CD4-positive, alpha-beta T cell treated with Interleukin-4 for 1 hour (primary cell): ENCODE measurements at regions not wholly inside any gene's neighbourhood (a gene's known extent, or its start where the extent isn't known, plus 50 kb on each side); places are given as distances from the start of the nearest gene placed in this dataset.
"Not testable (repeated sequence)": the region's sequence is repeated elsewhere in the genome, so short reads cannot be mapped to it uniquely, and the experiment has no call there.

ENCODE experiments used
- DNase-seq, 2 donors: peaks; one replicate each; pipeline ENCODE4 v3.0.0-alpha.2; 2020 to 2022

- no peak for DNase-seq
Observed at GRCh38 chr4:34922325-34922724, 1322.0 kb downstream of the ARAP2 start.

DNA sequence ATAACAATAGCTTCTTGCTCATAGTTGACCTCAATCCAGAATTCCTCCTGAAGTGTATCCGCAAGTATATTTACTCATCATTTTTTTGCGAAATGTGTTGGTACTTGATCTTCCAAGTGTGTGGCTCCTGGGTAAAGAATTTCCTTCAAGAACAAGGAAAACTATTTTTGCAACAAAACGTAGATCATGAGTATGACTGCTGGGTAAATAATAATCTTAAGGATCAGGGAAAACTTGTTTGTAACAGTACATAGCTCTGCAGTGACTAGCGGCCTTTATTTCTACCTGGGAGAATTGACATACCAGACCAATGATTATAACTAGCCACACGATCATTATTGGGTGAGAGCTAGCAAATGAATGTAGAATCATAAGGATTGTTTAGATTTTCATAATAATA lies 1311.7 kb downstream of the ARAP2 start:
- no peak for DNase-seq

- DNase-seq: no peak
Observed at GRCh38 chr4:34935739-34936138, 1308.6 kb downstream of the ARAP2 start.

DNA sequence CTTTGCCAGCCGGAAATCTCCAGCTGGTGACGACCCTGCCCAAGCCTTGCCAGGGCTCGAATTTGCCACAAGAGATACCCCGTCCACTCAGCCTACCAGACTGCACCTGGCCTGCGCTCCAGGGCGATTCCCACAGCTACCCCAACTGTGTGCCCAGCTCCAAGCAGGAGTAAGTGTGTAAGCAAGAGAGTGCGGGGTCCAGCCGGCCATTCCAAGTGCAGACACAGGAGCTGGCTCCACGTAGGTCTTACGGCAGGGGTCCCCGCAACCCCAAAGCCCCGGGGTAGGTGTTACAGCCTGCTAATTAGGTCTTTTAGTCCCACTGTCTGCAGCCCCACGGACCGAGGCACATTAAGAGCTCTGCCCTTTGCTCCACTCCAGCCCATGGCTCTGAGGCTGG lies 1305.2 kb downstream of the ARAP2 start:
- DNase-seq: no peak

DNA sequence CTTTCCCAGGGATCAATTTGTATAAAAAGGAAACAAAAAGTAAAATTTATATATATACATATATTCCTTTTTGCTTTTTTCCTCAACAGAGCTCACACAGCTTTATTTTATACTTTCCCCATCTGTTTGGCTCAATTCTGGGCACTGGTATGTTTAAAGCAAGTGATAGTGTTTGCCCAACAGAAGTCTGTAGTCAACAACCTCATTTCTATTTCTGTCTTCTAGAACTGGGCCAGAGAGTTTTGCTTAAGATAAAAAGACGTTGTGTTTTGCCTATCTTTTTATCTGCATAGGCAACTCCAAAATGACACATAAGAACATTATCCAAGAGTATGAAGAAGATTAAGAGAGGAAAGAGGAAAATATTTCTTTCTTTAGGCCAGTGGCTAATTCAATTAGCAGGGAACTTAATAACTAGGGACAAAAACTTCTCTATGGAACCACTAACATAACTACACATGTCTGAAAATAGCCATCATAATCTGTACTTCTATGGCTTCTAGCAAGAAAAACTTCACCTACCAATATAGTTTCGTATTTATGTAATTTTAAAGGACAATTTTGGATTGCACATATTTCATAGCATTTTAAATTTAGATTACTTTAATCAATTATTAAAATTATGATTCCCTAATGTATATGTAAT lies 1300.5 kb downstream of the ARAP2 start:
- no peak for DNase-seq

GRCh38 chr4:34950926-34951325 lies 1293.4 kb downstream of the ARAP2 start:
- no peak for DNase-seq

- no peak for DNase-seq
Observed at GRCh38 chr4:34953145-34953799, 1291.0 kb downstream of the ARAP2 start.

GRCh38 chr4:34964613-34965012 lies 1279.7 kb downstream of the ARAP2 start:
- DNase-seq: no peak

DNA sequence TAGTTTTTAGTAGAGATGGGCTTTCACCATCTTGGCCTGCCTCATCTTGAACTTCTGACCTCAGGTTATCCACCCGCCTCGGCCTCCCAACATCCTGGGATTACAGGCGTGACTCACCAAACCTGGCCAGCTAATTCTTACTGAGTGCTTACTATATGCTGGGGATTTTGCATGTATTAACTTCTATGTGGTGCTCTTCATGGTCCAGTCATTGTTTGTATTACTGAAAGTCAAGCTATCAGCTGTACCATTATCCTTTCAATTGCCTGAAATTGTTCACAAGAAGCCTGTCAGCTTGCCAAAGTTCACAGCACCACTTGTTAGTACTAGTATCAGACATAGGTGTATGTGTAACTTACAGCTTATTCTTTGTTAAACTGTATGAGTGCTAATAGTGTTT lies 1272.1 kb downstream of the ARAP2 start:
- no peak for DNase-seq

- DNase-seq: no peak
Observed at GRCh38 chr4:34973650-34974312, 1270.5 kb downstream of the ARAP2 start.

DNA sequence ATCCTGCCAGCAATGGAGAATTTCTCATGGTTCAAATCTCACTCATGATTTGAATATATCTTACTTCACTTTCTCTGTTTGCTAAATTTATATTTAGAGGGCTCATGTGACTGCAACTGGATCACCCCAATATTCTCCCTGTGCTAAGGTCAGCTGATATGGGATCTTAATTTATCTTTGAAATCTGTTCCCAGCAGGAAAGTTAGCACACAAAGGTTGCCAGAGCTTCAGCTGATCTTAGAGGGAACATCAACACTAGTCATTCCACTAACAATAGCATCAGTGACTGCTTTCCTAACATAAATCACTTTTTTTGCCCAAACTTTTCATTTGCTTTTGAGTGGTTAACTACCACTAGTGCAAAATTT lies 1270.0 kb downstream of the ARAP2 start:
- DNase-seq: no peak

- DNase-seq: not testable (repeated sequence)
Observed at GRCh38 chr4:35021222-35021621, 1223.1 kb downstream of the ARAP2 start.

GRCh38 chr4:35025152-35025834 lies 1219.0 kb downstream of the ARAP2 start:
- DNase-seq: no peak

- DNase-seq: no peak
Observed at GRCh38 chr4:35038079-35038805, 1206.1 kb downstream of the ARAP2 start.

- no peak for DNase-seq
Observed at GRCh38 chr4:35038845-35039244, 1205.5 kb downstream of the ARAP2 start.

- DNase-seq: no peak
Observed at GRCh38 chr4:35052546-35052945, 1191.8 kb downstream of the ARAP2 start.

DNA sequence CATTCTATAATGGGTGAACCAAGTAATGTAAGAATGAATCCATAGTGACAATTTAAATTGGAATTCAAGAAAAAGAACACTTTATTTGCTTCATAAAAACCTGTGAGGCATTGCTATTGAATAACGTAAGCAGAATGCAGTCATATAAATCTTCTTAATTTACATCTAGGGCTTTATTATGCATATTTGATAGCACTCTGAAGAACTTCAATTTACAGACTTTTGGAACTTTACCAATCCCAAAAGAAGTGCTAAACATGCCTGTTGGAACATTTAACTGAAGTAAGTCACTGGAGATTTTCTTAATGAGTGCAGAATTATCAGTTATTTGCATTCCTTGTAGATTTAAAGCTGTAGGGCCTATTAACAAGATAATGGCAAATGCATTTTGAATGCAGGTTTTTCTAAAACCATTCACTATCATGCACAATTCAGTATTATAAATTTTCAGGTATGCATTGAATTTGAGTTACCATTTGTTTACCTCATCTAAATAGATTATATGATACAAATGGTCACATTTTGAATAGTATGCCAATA lies 1181.2 kb downstream of the ARAP2 start:
- DNase-seq: no peak

GRCh38 chr4:35066406-35066805 lies 1177.9 kb downstream of the ARAP2 start:
- no peak for DNase-seq

DNA sequence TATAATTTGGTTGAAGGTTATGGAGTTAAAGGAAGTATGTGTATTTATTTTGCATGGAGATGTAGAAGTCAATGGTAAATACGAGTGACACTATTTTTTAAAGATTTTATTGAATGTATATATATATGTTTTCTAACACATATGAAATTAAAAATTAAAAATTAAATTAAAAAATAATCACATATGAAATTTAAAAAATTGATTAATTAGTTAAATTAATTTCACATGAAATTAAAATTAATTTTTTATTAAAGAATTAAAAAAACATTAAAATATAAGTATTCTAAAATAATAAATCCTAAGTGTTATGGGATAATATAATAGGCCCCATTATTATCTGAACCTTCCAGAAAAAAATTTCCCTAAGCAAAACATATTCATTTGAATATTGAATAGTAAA lies 1163.5 kb downstream of the ARAP2 start:
- DNase-seq: no peak

DNA sequence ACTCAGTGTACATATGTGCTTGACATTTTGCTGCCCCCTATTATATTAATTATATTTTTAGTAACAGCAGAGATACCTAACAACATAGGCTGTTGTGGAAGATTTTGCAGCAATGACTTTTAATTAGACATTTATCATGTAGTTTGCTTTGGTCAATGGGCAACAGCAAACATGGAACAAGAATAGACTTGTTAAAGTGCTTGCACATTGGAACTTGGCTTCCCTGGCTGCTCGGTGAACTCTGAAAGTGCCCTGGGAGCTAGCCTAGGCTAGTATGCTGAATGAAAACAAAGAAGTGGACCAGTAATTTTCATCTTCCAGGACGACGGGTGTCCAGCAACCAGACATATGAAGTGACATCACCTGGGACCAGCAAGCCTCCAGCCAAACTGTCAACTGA lies 1157.1 kb downstream of the ARAP2 start:
- no peak for DNase-seq

- no peak for DNase-seq
Observed at GRCh38 chr4:35100932-35101331, 1143.4 kb downstream of the ARAP2 start.

DNA sequence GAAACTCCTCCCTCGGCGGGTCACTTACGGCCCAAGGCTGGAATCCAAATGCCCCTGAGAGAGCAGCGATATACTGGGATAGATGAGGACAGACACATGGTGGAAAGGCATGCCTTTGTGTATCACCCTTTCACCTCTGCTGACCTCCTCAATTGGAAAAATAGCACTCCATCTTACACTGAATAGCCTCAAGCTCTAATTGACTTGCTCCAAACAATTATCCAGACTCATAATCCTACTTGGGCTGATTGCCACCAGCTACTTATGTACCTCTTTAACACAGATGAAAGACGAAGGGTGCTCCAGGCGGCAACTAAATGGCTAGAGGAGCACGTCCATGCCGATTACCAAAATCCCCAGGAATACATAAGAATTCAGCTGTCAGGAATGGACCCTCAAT lies 1142.2 kb downstream of the ARAP2 start:
- no peak for DNase-seq

- no peak for DNase-seq
Observed at GRCh38 chr4:35105486-35105885, 1138.8 kb downstream of the ARAP2 start.
